ENCODE measurements at regions not wholly inside any gene's neighbourhood (a gene's known extent, or its start where the extent isn't known, plus 50 kb on each side); places are given as distances from the start of the nearest gene placed in this dataset.

- TF ChIP-seq ZNF266 (tag by site-specific recombination; IDR thresholded peaks at IDR 0.05; ENCODE audit: low read depth) = no peak
These were observed 347.5 kb downstream of the HAPSTR1 start (continued) for GRCh38 chr16:9438991-9439390.

- CTCF ChIA-PET = interaction anchor here (0.6 kb wide), 1 partner anchor 1068 kb away, joined by 4 read pairs; no protein-coding TSS in a partner anchor
- TF ChIP-seq ZNF302 (tag by site-specific recombination; IDR thresholded peaks at IDR 0.05; ENCODE audit: low read depth) (no peak), KLF16 (tag by site-specific recombination; IDR thresholded peaks at IDR 0.05) (no peak), ZNF488 (tag by site-specific recombination; IDR thresholded peaks at IDR 0.05) (no peak), ZBTB26 (tag by site-specific recombination; optimal IDR thresholded peaks at IDR 0.05) (no peak), ZNF398 (tag by site-specific recombination; IDR thresholded peaks at IDR 0.05) (no peak), ZNF449 (tag by site-specific recombination; IDR thresholded peaks at IDR 0.05) (no peak), ZNF202 (tag by site-specific recombination; IDR thresholded peaks at IDR 0.05; ENCODE audit: borderline replicate concordance) (no peak), KLF17 (tag by site-specific recombination; IDR thresholded peaks at IDR 0.05) (no peak), RBAK (tag by site-specific recombination; IDR thresholded peaks at IDR 0.05) (no peak), WT1 (tag by site-specific recombination; IDR thresholded peaks at IDR 0.05) (no peak), ZNF776 (tag by site-specific recombination; IDR thresholded peaks at IDR 0.05; ENCODE audit: borderline replicate concordance) (no peak), ZNF677 (tag by site-specific recombination; IDR thresholded peaks at IDR 0.05) (no peak), ZNF48 (tag by site-specific recombination; IDR thresholded peaks at IDR 0.05) (no peak), ZNF10 (tag by site-specific recombination; IDR thresholded peaks at IDR 0.05) (no peak), ZFHX2 (tag by site-specific recombination; conservative IDR thresholded peaks at IDR 0.05) (no peak), ZEB2 (tag by site-specific recombination; IDR thresholded peaks at IDR 0.05) (no peak)
- Histone ChIP-seq H3K9me3 (ENCODE audit: control insufficient read depth, insufficient read depth, low read depth, low read length) (no peaks in the 10 kb centered on the region), H3K4me1 (ENCODE audit: control insufficient read depth, insufficient read depth, low read length) (no peaks in the 10 kb centered on the region), H3K36me3 (ENCODE audit: control insufficient read depth in 2 of 2, insufficient read depth in 1 of 2, low read length in 2 of 2) (no peaks in the 10 kb centered on the region), H3K27ac (ENCODE audit: extremely low read depth, low read depth, low read length) (no peak overlapping the region), H3K4me3 (ENCODE audit: low read depth, low read length) (no peak overlapping the region)
- POLR2A ChIA-PET = no interaction called here
These were observed 349.6 kb downstream of the HAPSTR1 start for GRCh38 chr16:9441012-9441411.

- H3K4me3 ChIP-seq (ENCODE audit: low read depth, low read length) = no peak overlapping the region
- no peak overlapping the region for H3K27ac ChIP-seq (ENCODE audit: extremely low read depth, low read depth, low read length)
- no peaks in the 10 kb centered on the region for H3K4me1 ChIP-seq (ENCODE audit: control insufficient read depth, insufficient read depth, low read length)
- no peaks in the 10 kb centered on the region for H3K9me3 ChIP-seq (ENCODE audit: control insufficient read depth, insufficient read depth, low read depth, low read length)
- ChIA-PET POLR2A (no interaction called here), CTCF (no interaction called here)
- TF ChIP-seq OVOL3 (tag by site-specific recombination; IDR thresholded peaks at IDR 0.05) (no peak), ZNF140 (tag by site-specific recombination; IDR thresholded peaks at IDR 0.05) (no peak), ZNF433 (tag by site-specific recombination; IDR thresholded peaks at IDR 0.05; ENCODE audit: low read depth) (no peak), ZNF148 (tag by site-specific recombination; IDR thresholded peaks at IDR 0.05; ENCODE audit: borderline replicate concordance) (no peak), ZNF423 (tag by site-specific recombination; IDR thresholded peaks at IDR 0.05) (no peak), KLF16 (tag by site-specific recombination; IDR thresholded peaks at IDR 0.05) (no peak)
- no peaks in the 10 kb centered on the region for H3K36me3 ChIP-seq (ENCODE audit: control insufficient read depth in 2 of 2, insufficient read depth in 1 of 2, low read length in 2 of 2)
These were observed 352.4 kb downstream of the HAPSTR1 start for GRCh38 chr16:9443864-9444263.
